GM23338 (cell line): ENCODE measurements at regions not wholly inside any gene's neighbourhood (a gene's known extent, or its start where the extent isn't known, plus 50 kb on each side); places are given as distances from the start of the nearest gene placed in this dataset.

Experiments
- CREB1 ChIP-seq: fragments of 250-450 bp; sonication (Bioruptor Pico); IDR thresholded peaks from 2 replicates; pipeline ENCODE4 v1.5.0; 2020; ENCODE audit warnings: low read depth, mild to moderate bottlenecking, moderate library complexity
- EZH2 ChIP-seq: fragments of 200-600 bp; sonication (generic); IDR thresholded peaks from one replicate; pipeline ENCODE4 v1.8.0; 2017; ENCODE audit warnings: antibody characterized with exemption, mild to moderate bottlenecking, low read depth; ENCODE audit not compliant: unreplicated experiment
- EZH2phosphoT487 ChIP-seq: fragments of 200-600 bp; sonication (generic); IDR thresholded peaks from one replicate; pipeline ENCODE4 v1.8.1; 2018; ENCODE audit warnings: antibody characterized with exemption; ENCODE audit not compliant: unreplicated experiment
- JUNB ChIP-seq: IDR thresholded peaks from one replicate; pipeline ENCODE4 v1.6.1; 2016; ENCODE audit warnings: antibody characterized with exemption; ENCODE audit not compliant: unreplicated experiment
- NANOG ChIP-seq: IDR thresholded peaks from 2 replicates; pipeline ENCODE4 v1.6.1; 2016; ENCODE audit warnings: antibody characterized with exemption, borderline replicate concordance
- POLR2AphosphoS5 ChIP-seq: IDR thresholded peaks from 2 replicates; pipeline ENCODE4 v1.6.1; 2016; ENCODE audit warnings: antibody characterized with exemption, low read depth
- STAT1 ChIP-seq: IDR thresholded peaks from one replicate; pipeline ENCODE4 v1.6.1; 2016; ENCODE audit warnings: antibody characterized with exemption; ENCODE audit not compliant: unreplicated experiment
- ZNF114 ChIP-seq: fragments of 250-450 bp; sonication (Bioruptor Pico); IDR thresholded peaks from 2 replicates; pipeline ENCODE4 v1.5.0; 2020; ENCODE audit warnings: mild to moderate bottlenecking, moderate library complexity
- ZNF331 ChIP-seq: fragments of 250-450 bp; sonication (Bioruptor Pico); IDR thresholded peaks from 2 replicates; pipeline ENCODE4 v1.5.0; 2020; ENCODE audit warnings: low read depth, mild to moderate bottlenecking, moderate library complexity
- TF ChIP-seq, protein P1 (sequence below), 2 experiments: fragments of 200-600 bp in 1 of 2; sonication (generic) in 1 of 2; conservative IDR thresholded peaks; 2 replicates each; pipeline versions ENCODE4 v1.5.1 to v1.6.1; 2016 to 2017; ENCODE audit warnings: antibody characterized with exemption in 2 of 2, low read depth in 2 of 2, mild to moderate bottlenecking in 2 of 2, moderate library complexity in 1 of 2
- TF ChIP-seq, protein P2 (sequence below): IDR thresholded peaks from 2 replicates; pipeline ENCODE4 v1.6.1; 2016; ENCODE audit warnings: antibody characterized with exemption
- TF ChIP-seq, protein P3 (sequence below): IDR thresholded peaks from one replicate; pipeline ENCODE4 v1.6.1; 2018; ENCODE audit warnings: antibody characterized with exemption; ENCODE audit not compliant: unreplicated experiment
- TF ChIP-seq, protein P4 (sequence below): fragments of 250-450 bp; sonication (Bioruptor Pico); IDR thresholded peaks from 2 replicates; pipeline ENCODE4 v1.5.0; 2020; ENCODE audit warnings: mild to moderate bottlenecking, moderate library complexity

DNA sequence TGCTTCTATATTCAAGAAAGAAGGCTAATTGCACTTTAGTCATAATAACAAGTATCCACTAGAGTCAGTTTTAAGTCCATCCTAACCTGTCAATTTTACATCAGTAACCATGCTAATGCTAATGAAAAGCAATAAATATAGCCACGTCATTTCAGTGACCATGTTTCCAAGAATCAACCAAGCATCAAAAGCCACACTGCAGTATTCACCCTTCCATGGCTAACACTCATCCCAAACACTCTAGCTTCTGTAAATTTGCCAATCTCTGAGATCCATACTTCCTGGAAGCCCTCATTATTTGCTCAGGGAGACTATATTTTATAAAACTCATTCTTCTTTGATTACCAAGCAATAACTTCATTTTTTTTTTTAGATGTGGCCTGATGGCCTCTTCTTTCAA, 712.0 kb downstream of the CETN3 start:
- TF ChIP-seq, protein P1, sequence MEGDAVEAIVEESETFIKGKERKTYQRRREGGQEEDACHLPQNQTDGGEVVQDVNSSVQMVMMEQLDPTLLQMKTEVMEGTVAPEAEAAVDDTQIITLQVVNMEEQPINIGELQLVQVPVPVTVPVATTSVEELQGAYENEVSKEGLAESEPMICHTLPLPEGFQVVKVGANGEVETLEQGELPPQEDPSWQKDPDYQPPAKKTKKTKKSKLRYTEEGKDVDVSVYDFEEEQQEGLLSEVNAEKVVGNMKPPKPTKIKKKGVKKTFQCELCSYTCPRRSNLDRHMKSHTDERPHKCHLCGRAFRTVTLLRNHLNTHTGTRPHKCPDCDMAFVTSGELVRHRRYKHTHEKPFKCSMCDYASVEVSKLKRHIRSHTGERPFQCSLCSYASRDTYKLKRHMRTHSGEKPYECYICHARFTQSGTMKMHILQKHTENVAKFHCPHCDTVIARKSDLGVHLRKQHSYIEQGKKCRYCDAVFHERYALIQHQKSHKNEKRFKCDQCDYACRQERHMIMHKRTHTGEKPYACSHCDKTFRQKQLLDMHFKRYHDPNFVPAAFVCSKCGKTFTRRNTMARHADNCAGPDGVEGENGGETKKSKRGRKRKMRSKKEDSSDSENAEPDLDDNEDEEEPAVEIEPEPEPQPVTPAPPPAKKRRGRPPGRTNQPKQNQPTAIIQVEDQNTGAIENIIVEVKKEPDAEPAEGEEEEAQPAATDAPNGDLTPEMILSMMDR (conservative IDR thresholded peaks at IDR 0.05; ENCODE audit: low read depth in 2 of 2) = no peak
- TF ChIP-seq POLR2AphosphoS5 = no peak
- TF ChIP-seq EZH2 = no peak
- TF ChIP-seq, protein P2, sequence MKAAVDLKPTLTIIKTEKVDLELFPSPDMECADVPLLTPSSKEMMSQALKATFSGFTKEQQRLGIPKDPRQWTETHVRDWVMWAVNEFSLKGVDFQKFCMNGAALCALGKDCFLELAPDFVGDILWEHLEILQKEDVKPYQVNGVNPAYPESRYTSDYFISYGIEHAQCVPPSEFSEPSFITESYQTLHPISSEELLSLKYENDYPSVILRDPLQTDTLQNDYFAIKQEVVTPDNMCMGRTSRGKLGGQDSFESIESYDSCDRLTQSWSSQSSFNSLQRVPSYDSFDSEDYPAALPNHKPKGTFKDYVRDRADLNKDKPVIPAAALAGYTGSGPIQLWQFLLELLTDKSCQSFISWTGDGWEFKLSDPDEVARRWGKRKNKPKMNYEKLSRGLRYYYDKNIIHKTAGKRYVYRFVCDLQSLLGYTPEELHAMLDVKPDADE = no peak
- TF ChIP-seq EZH2phosphoT487 = no peak
- TF ChIP-seq, protein P3, sequence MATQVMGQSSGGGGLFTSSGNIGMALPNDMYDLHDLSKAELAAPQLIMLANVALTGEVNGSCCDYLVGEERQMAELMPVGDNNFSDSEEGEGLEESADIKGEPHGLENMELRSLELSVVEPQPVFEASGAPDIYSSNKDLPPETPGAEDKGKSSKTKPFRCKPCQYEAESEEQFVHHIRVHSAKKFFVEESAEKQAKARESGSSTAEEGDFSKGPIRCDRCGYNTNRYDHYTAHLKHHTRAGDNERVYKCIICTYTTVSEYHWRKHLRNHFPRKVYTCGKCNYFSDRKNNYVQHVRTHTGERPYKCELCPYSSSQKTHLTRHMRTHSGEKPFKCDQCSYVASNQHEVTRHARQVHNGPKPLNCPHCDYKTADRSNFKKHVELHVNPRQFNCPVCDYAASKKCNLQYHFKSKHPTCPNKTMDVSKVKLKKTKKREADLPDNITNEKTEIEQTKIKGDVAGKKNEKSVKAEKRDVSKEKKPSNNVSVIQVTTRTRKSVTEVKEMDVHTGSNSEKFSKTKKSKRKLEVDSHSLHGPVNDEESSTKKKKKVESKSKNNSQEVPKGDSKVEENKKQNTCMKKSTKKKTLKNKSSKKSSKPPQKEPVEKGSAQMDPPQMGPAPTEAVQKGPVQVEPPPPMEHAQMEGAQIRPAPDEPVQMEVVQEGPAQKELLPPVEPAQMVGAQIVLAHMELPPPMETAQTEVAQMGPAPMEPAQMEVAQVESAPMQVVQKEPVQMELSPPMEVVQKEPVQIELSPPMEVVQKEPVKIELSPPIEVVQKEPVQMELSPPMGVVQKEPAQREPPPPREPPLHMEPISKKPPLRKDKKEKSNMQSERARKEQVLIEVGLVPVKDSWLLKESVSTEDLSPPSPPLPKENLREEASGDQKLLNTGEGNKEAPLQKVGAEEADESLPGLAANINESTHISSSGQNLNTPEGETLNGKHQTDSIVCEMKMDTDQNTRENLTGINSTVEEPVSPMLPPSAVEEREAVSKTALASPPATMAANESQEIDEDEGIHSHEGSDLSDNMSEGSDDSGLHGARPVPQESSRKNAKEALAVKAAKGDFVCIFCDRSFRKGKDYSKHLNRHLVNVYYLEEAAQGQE = no peak
- no peak for TF ChIP-seq STAT1
- TF ChIP-seq NANOG = no peak
- TF ChIP-seq JUNB = no peak
- no peak for TF ChIP-seq CREB1 (CRISPR knock-in tag)
- TF ChIP-seq, protein P4, sequence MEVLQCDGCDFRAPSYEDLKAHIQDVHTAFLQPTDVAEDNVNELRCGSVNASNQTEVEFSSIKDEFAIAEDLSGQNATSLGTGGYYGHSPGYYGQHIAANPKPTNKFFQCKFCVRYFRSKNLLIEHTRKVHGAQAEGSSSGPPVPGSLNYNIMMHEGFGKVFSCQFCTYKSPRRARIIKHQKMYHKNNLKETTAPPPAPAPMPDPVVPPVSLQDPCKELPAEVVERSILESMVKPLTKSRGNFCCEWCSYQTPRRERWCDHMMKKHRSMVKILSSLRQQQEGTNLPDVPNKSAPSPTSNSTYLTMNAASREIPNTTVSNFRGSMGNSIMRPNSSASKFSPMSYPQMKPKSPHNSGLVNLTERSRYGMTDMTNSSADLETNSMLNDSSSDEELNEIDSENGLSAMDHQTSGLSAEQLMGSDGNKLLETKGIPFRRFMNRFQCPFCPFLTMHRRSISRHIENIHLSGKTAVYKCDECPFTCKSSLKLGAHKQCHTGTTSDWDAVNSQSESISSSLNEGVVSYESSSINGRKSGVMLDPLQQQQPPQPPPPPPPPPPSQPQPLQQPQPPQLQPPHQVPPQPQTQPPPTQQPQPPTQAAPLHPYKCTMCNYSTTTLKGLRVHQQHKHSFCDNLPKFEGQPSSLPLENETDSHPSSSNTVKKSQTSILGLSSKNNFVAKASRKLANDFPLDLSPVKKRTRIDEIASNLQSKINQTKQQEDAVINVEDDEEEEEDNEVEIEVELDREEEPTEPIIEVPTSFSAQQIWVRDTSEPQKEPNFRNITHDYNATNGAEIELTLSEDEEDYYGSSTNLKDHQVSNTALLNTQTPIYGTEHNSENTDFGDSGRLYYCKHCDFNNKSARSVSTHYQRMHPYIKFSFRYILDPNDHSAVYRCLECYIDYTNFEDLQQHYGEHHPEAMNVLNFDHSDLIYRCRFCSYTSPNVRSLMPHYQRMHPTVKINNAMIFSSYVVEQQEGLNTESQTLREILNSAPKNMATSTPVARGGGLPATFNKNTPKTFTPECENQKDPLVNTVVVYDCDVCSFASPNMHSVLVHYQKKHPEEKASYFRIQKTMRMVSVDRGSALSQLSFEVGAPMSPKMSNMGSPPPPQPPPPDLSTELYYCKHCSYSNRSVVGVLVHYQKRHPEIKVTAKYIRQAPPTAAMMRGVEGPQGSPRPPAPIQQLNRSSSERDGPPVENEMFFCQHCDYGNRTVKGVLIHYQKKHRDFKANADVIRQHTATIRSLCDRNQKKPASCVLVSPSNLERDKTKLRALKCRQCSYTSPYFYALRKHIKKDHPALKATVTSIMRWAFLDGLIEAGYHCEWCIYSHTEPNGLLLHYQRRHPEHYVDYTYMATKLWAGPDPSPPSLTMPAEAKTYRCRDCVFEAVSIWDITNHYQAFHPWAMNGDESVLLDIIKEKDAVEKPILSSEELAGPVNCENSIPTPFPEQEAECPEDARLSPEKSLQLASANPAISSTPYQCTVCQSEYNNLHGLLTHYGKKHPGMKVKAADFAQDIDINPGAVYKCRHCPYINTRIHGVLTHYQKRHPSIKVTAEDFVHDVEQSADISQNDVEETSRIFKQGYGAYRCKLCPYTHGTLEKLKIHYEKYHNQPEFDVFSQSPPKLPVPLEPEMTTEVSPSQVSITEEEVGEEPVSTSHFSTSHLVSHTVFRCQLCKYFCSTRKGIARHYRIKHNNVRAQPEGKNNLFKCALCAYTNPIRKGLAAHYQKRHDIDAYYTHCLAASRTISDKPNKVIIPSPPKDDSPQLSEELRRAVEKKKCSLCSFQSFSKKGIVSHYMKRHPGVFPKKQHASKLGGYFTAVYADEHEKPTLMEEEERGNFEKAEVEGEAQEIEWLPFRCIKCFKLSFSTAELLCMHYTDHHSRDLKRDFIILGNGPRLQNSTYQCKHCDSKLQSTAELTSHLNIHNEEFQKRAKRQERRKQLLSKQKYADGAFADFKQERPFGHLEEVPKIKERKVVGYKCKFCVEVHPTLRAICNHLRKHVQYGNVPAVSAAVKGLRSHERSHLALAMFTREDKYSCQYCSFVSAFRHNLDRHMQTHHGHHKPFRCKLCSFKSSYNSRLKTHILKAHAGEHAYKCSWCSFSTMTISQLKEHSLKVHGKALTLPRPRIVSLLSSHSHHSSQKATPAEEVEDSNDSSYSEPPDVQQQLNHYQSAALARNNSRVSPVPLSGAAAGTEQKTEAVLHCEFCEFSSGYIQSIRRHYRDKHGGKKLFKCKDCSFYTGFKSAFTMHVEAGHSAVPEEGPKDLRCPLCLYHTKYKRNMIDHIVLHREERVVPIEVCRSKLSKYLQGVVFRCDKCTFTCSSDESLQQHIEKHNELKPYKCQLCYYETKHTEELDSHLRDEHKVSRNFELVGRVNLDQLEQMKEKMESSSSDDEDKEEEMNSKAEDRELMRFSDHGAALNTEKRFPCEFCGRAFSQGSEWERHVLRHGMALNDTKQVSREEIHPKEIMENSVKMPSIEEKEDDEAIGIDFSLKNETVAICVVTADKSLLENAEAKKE (CRISPR knock-in tag) = no peak
- no peak for TF ChIP-seq ZNF331 (CRISPR knock-in tag)
- no peak for TF ChIP-seq ZNF114 (CRISPR knock-in tag)
